K562 (cell line): ENCODE measurements at regions not wholly inside any gene's neighbourhood (a gene's known extent, or its start where the extent isn't known, plus 50 kb on each side); places are given as distances from the start of the nearest gene placed in this dataset.

Experiments
- ATAC-seq: fragments of 200-7000 bp; cut with Tn5 transposase; 3 replicates; pipeline ENCODE4 v1.9.1; 2020; ENCODE audit warnings: moderate library complexity
- BruUV-seq: library from RNA; stranded (reverse); fragments of 400-500 nt; replicated peaks from 2 replicates; lab custom pipeline; 2021; lab: Mats Ljungman, UMichigan
- CTCF ChIA-PET: fragments of 300-600 bp; formaldehyde crosslinking; extraction: SDS; loops from one replicate; lab custom pipeline; 2021; ENCODE audit warnings: low intra/inter-chr PET ratio; lab: Yijun Ruan, JAX
- POLR2A ChIA-PET: fragments of 300-600, 350-650 bp; sonication (Branson Sonifier 250); formaldehyde crosslinking; extraction: SDS; loops from one replicate; lab custom pipeline; 2021; ENCODE audit warnings: antibody characterized with exemption, inconsistent platforms; lab: Yijun Ruan, JAX
- DNase-seq, 4 experiments: peaks; one replicate each; pipeline versions ENCODE4 v3.0.0 to v3.0.0-alpha.2; 2011 to 2018; ENCODE audit warnings: low spot score in 3 of 4, mixed read lengths in 3 of 4; ENCODE audit errors: extremely low read depth in 1 of 4
- FAIRE-seq: peaks from 2 replicates; lab custom pipeline; 2011; peaks lifted over from hg19 to GRCh38; lab: Jason Lieb, UNC
- H2AFZ ChIP-seq: 2 replicates; pipeline ENCODE4 v1.6.0; 2011; ENCODE audit warnings: low read depth, low read length, control low read depth, inconsistent platforms
- H3K27ac ChIP-seq: fragments of 200-600 bp; 3 replicates; pipeline ENCODE4 v1.8.0; 2011; ENCODE audit warnings: low read depth, mild to moderate bottlenecking, control low read depth, inconsistent platforms, low read length, moderate library complexity, mixed read lengths; ENCODE audit errors: extremely low read depth
- H3K27me3 ChIP-seq, 2 experiments: fragments of 300-600 bp in 1 of 2; 2 replicates in 1 of 2; 3 replicates in 1 of 2; pipeline versions ENCODE4 v1.6.0 to v1.8.0; 2011; ENCODE audit warnings: inconsistent platforms in 2 of 2, low read length in 2 of 2, mild to moderate bottlenecking in 1 of 2, mixed read lengths in 1 of 2, moderate library complexity in 1 of 2; ENCODE audit not compliant: control insufficient read depth in 2 of 2, insufficient read depth in 2 of 2
- H3K36me3 ChIP-seq: fragments of 300-600 bp; 3 replicates; pipeline ENCODE4 v1.8.0; 2011; ENCODE audit warnings: mild to moderate bottlenecking, low read length, inconsistent platforms; ENCODE audit not compliant: control insufficient read depth, insufficient read depth
- H3K4me1 ChIP-seq, 2 experiments: fragments of 200-600 bp in 1 of 2; replicated peaks in 1 of 2; 2 replicates in 1 of 2; 3 replicates in 1 of 2; pipeline versions ENCODE4 v1.5.1 to v1.8.0; 2011; ENCODE audit warnings: inconsistent platforms in 2 of 2, low read length in 2 of 2, mild to moderate bottlenecking in 1 of 2, mixed read lengths in 1 of 2, moderate library complexity in 1 of 2; ENCODE audit not compliant: control insufficient read depth in 2 of 2, insufficient read depth in 2 of 2
- H3K4me2 ChIP-seq: 2 replicates; pipeline ENCODE4 v1.6.1; 2011; ENCODE audit warnings: low read length, control low read depth, inconsistent platforms, mixed read lengths; ENCODE audit not compliant: insufficient read depth
- H3K4me3 ChIP-seq: fragments of 200-600 bp; sonication (generic), shearing (Covaris generic); 2 replicates; pipeline ENCODE4 v1.5.1; 2016; ENCODE audit warnings: control low read depth, inconsistent platforms
- H3K79me2 ChIP-seq: fragments of 200-600 bp; 3 replicates; pipeline ENCODE4 v1.8.0; 2011; ENCODE audit warnings: low read length, inconsistent platforms; ENCODE audit not compliant: control insufficient read depth, insufficient read depth
- H3K9ac ChIP-seq, 2 experiments: 2 replicates each; pipeline versions ENCODE4 v1.6.0 to v1.6.1; 2011; ENCODE audit warnings: low read depth in 2 of 2, low read length in 2 of 2, control low read depth in 1 of 2, inconsistent platforms in 1 of 2, mild to moderate bottlenecking in 1 of 2, mixed read lengths in 1 of 2; ENCODE audit not compliant: insufficient read depth in 1 of 2
- H3K9me1 ChIP-seq: one replicate; pipeline ENCODE4 v1.6.0; 2011; ENCODE audit warnings: inconsistent platforms, mild to moderate bottlenecking, low read length, moderate library complexity; ENCODE audit not compliant: control insufficient read depth, insufficient read depth
- H3K9me3 ChIP-seq: replicated peaks from 2 replicates; pipeline ENCODE4 v1.5.1; 2011; ENCODE audit warnings: low read depth, low read length, inconsistent platforms; ENCODE audit not compliant: control insufficient read depth, insufficient read depth
- H4K20me1 ChIP-seq: replicated peaks from 2 replicates; pipeline ENCODE4 v1.6.1; 2011; ENCODE audit warnings: low read length, inconsistent platforms, mixed read lengths; ENCODE audit not compliant: control insufficient read depth, insufficient read depth
- ASH1L ChIP-seq: fragments of 450-650 bp; IDR thresholded peaks from 2 replicates; pipeline ENCODE4 v1.6.1; 2018; ENCODE audit warnings: borderline replicate concordance, mild to moderate bottlenecking, low read depth; ENCODE audit not compliant: partially characterized antibody
- BACH1 ChIP-seq: fragments of 200-800 bp; sonication (Bioruptor generic); IDR thresholded peaks from 2 replicates; pipeline ENCODE4 v1.6.1; 2016; ENCODE audit warnings: missing genetic modification characterization, missing compliant biosample characterization
- CREB1 ChIP-seq, 2 experiments: sonication (generic) in 1 of 2; formaldehyde crosslinking in 1 of 2; IDR thresholded peaks; 2 replicates each; pipeline versions ENCODE4 v1.6.1 to v1.8.0; 2012 to 2022; ENCODE audit warnings: inconsistent platforms in 1 of 2, mild to moderate bottlenecking in 1 of 2, missing genetic modification reagents in 1 of 2, moderate library complexity in 1 of 2
- POLR2H ChIP-seq: IDR thresholded peaks from 2 replicates; pipeline ENCODE4 v1.6.1; 2016; ENCODE audit warnings: missing genetic modification characterization, low read depth, mild to moderate bottlenecking, control low read depth, missing compliant biosample characterization, moderate library complexity
- SOX6 ChIP-seq: fragments of 450-650 bp; IDR thresholded peaks from 2 replicates; pipeline ENCODE4 v1.6.1; 2014; ENCODE audit warnings: mild to moderate bottlenecking
- WGBS: fragments of 100-300 bp; shearing (Covaris generic); methylation state at CpG from one replicate; pipeline ENCODE4 v1.1.6; 2016; ENCODE audit warnings: low coverage, mixed read lengths; ENCODE audit not compliant: insufficient coverage; ENCODE audit errors: missing lambda C conversion rate; 5-methylcytosine and 5-hydroxymethylcytosine counted together
- in situ Hi-C: fragments of 300-500 bp; cut with MboI; formaldehyde crosslinking; loops from 4 replicates; pipeline ENCODE4 v1.15.0; 2018; ENCODE audit warnings: inconsistent platforms, mixed read lengths
- intact Hi-C: fragments of 100-400 bp; cut with micrococcal nuclease; formaldehyde crosslinking; loops from 2 replicates; pipeline ENCODE4 v1.14.2; 2022
- TF ChIP-seq, protein P1 (sequence below), 2 experiments: IDR thresholded peaks; 2 replicates each; pipeline ENCODE4 v1.6.1; 2011; ENCODE audit warnings: borderline replicate concordance in 1 of 2, control low read depth in 1 of 2, low read depth in 1 of 2, low read length in 1 of 2, mild to moderate bottlenecking in 1 of 2, mixed read lengths in 1 of 2, moderate library complexity in 1 of 2; ENCODE audit not compliant: insufficient read depth in 1 of 2, insufficient read length in 1 of 2, poor library complexity in 1 of 2, severe bottlenecking in 1 of 2; ENCODE audit errors: extremely low read depth in 1 of 2
- TF ChIP-seq, protein P2 (sequence below): fragments of 450-650 bp; formaldehyde crosslinking; IDR thresholded peaks from 2 replicates; pipeline ENCODE4 v1.4.0; 2020; ENCODE audit warnings: mild to moderate bottlenecking, mixed read lengths
- TF ChIP-seq, protein P3 (sequence below), 2 experiments: fragments of 450-650 bp in 1 of 2; sonication (generic) in 1 of 2; formaldehyde crosslinking in 1 of 2; IDR thresholded peaks in 1 of 2; conservative IDR thresholded peaks in 1 of 2; 2 replicates each; pipeline versions ENCODE4 v1.6.1 to v1.8.1; 2016 to 2023; ENCODE audit warnings: mild to moderate bottlenecking in 2 of 2, moderate library complexity in 2 of 2, inconsistent platforms in 1 of 2, missing genetic modification reagents in 1 of 2

DNA sequence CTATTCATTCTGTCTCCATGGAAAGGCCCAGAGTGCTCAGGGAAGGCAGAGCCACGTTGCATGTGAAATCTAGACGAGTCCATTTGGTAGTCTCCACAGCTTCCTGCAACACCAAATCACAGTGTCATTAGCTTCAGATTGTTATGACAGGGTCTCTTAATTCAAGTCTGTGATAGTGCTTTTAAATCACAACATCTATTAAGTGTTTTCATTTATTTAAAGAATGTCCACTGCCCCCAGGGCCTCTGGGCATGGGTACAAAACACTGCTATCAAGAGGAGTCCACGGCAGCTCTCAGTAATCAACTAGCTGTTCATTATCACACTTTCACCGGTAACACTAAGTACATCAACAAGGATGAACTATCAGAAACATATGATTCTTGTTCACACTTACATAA, 455.9 kb upstream of the JARID2 start (continued):
- TF ChIP-seq, protein P1, sequence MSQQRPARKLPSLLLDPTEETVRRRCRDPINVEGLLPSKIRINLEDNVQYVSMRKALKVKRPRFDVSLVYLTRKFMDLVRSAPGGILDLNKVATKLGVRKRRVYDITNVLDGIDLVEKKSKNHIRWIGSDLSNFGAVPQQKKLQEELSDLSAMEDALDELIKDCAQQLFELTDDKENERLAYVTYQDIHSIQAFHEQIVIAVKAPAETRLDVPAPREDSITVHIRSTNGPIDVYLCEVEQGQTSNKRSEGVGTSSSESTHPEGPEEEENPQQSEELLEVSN (IDR thresholded peaks at IDR 0.05; ENCODE audit: borderline replicate concordance in 1 of 2, extremely low read depth in 1 of 2, insufficient read depth in 1 of 2, insufficient read length in 1 of 2, low read depth in 1 of 2, low read length in 1 of 2, poor library complexity in 1 of 2, severe bottlenecking in 1 of 2) = no peak
- TF ChIP-seq SOX6 (no peak), CREB1 (IDR thresholded peaks at IDR 0.05) (no peak), CREB1 (CRISPR knock-in tag; IDR thresholded peaks at IDR 0.05) (no peak)
- TF ChIP-seq, protein P2, sequence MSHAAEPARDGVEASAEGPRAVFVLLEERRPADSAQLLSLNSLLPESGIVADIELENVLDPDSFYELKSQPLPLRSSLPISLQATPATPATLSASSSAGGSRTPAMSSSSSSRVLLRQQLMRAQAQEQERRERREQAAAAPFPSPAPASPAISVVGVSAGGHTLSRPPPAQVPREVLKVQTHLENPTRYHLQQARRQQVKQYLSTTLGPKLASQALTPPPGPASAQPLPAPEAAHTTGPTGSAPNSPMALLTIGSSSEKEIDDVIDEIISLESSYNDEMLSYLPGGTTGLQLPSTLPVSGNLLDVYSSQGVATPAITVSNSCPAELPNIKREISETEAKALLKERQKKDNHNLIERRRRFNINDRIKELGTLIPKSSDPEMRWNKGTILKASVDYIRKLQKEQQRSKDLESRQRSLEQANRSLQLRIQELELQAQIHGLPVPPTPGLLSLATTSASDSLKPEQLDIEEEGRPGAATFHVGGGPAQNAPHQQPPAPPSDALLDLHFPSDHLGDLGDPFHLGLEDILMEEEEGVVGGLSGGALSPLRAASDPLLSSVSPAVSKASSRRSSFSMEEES = no peak
- TF ChIP-seq, protein P3, sequence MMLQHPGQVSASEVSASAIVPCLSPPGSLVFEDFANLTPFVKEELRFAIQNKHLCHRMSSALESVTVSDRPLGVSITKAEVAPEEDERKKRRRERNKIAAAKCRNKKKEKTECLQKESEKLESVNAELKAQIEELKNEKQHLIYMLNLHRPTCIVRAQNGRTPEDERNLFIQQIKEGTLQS (IDR thresholded peaks at IDR 0.05) = no peak
- TF ChIP-seq, protein P3 (CRISPR knock-in tag; conservative IDR thresholded peaks at IDR 0.05) = no peak

DNA sequence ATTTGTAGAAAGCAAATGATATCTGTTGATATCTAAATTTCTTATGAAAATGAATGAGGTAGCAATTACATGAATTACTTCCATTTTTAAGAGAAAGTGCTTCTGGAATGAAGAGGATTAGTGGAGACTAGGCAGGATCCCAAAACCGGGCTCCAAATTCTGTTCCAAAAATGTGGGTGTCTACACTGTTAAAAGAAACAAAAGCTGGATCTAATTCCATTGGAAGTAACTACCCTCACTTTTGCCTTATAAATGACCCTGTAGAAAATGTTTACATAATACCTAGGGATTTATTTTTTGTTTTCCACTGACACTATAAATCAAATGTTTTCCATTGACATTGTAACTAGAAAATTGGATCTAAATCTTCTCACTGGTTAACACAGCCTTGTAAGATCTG, 454.9 kb upstream of the JARID2 start:
- Histone ChIP-seq H3K9me3 (no peaks in the 10 kb centered on the region), H3K27ac (no peak overlapping the region), H3K4me3 (no peak overlapping the region), H3K9ac (no peak overlapping the region), H3K36me3 (no peaks in the 10 kb centered on the region), H3K79me2 (no peaks in the 10 kb centered on the region), H3K4me1 (peaks cover 0 to 20% of the 10 kb centered on the region in 2 experiments; a peak in 3 of 5 replicates), H3K9me1 (no peaks in the 10 kb centered on the region)
- POLR2A ChIA-PET = interaction anchor here (0.8 kb wide), 1 partner anchor 25 kb away, joined by 3 read pairs; no protein-coding TSS in a partner anchor
- DNase-seq = no peak
- intact Hi-C loops = no loop called here
- in situ Hi-C loops = no loop called here
- BruUV-seq = no TSS peak
- TF ChIP-seq POLR2H (tag) = 0 out of 2 replicates have a peak, but pooled peaks have one; percentile 9
- TF ChIP-seq ASH1L = no peak
- TF ChIP-seq BACH1 (tag) = no peak
- TF ChIP-seq, all 486 proteins: peak for 1
- WGBS = 27% methylated on average over 1 of the region's 1 CpG
- no peaks in the 10 kb centered on the region for H3K27me3 ChIP-seq
- no peak overlapping the region for H2AFZ ChIP-seq
- no peaks in the 10 kb centered on the region for H4K20me1 ChIP-seq
- FAIRE-seq (no peak), ATAC-seq (no peak)
- CTCF ChIA-PET = no interaction called here
- H3K4me2 ChIP-seq = no peak overlapping the region
